OCI-LY7 (cell line): ENCODE measurements at regions not wholly inside any gene's neighbourhood (a gene's known extent, or its start where the extent isn't known, plus 50 kb on each side); places are given as distances from the start of the nearest gene placed in this dataset.

Experiments
- BruUV-seq: library from RNA; stranded (reverse); fragments of 400-500 nt; replicated peaks from 2 replicates; lab custom pipeline; 2021; lab: Mats Ljungman, UMichigan
- CTCF ChIA-PET: fragments of 300-600 bp; sonication (Branson Sonifier 250); formaldehyde crosslinking; loops from one replicate; lab custom pipeline; 2022; ENCODE audit warnings: antibody characterized with exemption; ENCODE audit not compliant: unreplicated experiment; lab: Charles Lee
- POLR2A ChIA-PET: fragments of 300-600 bp; sonication (Branson Sonifier 250); formaldehyde crosslinking; loops from one replicate; lab custom pipeline; 2022; ENCODE audit warnings: antibody characterized with exemption; lab: Charles Lee
- DNase-seq: peaks from one replicate; pipeline ENCODE4 v3.0.0-alpha.2; 2015; ENCODE audit warnings: low spot score
- H2AFZ ChIP-seq: fragments of 200-600 bp; sonication (generic), shearing (Covaris generic); 2 replicates; pipeline ENCODE4 v1.6.1; 2014; ENCODE audit warnings: mild to moderate bottlenecking, antibody characterized with exemption, low read length, moderate library complexity
- H3K27ac ChIP-seq: fragments of 200-600 bp; sonication (generic); 2 replicates; pipeline ENCODE4 v1.5.1; 2014; ENCODE audit warnings: mixed run types, low read depth, mild to moderate bottlenecking, moderate library complexity, low read length, inconsistent platforms; ENCODE audit not compliant: poor library complexity, severe bottlenecking
- H3K36me3 ChIP-seq: fragments of 200-600 bp; sonication (generic); 2 replicates; pipeline ENCODE4 v1.6.1; 2014; ENCODE audit warnings: mild to moderate bottlenecking, antibody characterized with exemption, low read length, moderate library complexity, mixed read lengths; ENCODE audit not compliant: insufficient read depth
- H3K4me1 ChIP-seq: fragments of 200-600 bp; sonication (generic); 2 replicates; pipeline ENCODE4 v1.5.1; 2014; ENCODE audit warnings: mild to moderate bottlenecking, low read length; ENCODE audit not compliant: insufficient read depth, poor library complexity, severe bottlenecking
- H3K4me2 ChIP-seq: fragments of 200-600 bp; sonication (generic); 2 replicates; pipeline ENCODE4 v1.6.1; 2014; ENCODE audit warnings: mild to moderate bottlenecking, low read length
- H3K4me3 ChIP-seq: fragments of 200-600 bp; sonication (generic); 2 replicates; pipeline ENCODE4 v1.5.1; 2014; ENCODE audit warnings: mild to moderate bottlenecking, low read depth, low read length; ENCODE audit not compliant: poor library complexity, severe bottlenecking
- H3K79me2 ChIP-seq: fragments of 200-600 bp; sonication (generic); 2 replicates; pipeline ENCODE4 v1.6.1; 2016; ENCODE audit warnings: low read depth, mild to moderate bottlenecking, low read length, moderate library complexity, mixed read lengths; ENCODE audit not compliant: insufficient read depth
- H3K9me2 ChIP-seq: fragments of 200-600 bp; sonication (generic); 2 replicates; pipeline ENCODE4 v1.6.1; 2016; ENCODE audit warnings: mild to moderate bottlenecking, low read length, mixed read lengths; ENCODE audit not compliant: insufficient read depth
- H3K9me3 ChIP-seq: fragments of 200-600 bp; sonication (generic); 2 replicates; pipeline ENCODE4 v1.6.1; 2014; ENCODE audit warnings: mild to moderate bottlenecking, mixed run types, low read length, mixed read lengths
- H4K20me1 ChIP-seq: fragments of 200-600 bp; sonication (generic); 2 replicates; pipeline ENCODE4 v1.6.1; 2014; ENCODE audit warnings: mild to moderate bottlenecking, antibody characterized with exemption, low read length, moderate library complexity, mixed read lengths; ENCODE audit not compliant: insufficient read depth
- CTCF ChIP-seq: fragments of 200-600 bp; sonication (generic); conservative IDR thresholded peaks from 2 replicates; pipeline ENCODE4 v1.5.1; 2014; ENCODE audit warnings: mild to moderate bottlenecking, antibody characterized with exemption, low read length, moderate library complexity, mixed read lengths
- EZH2phosphoT487 ChIP-seq: fragments of 200-600 bp; sonication (generic); IDR thresholded peaks from 2 replicates; pipeline ENCODE4 v1.6.1; 2018; ENCODE audit warnings: low read depth, borderline replicate concordance, mild to moderate bottlenecking, mixed run types, antibody characterized with exemption, low read length, moderate library complexity, mixed read lengths
- intact Hi-C: fragments of 100-400 bp; cut with micrococcal nuclease; formaldehyde crosslinking; loops from one replicate; pipeline ENCODE4 v1.10.0; 2022; ENCODE audit not compliant: unreplicated experiment

GRCh38 chr9:116096853-116097252 lies 56.7 kb upstream of the PAPPA start:
- no peak for DNase-seq
- CTCF ChIA-PET: no interaction called here
- Histone ChIP-seq H3K79me2 (no peaks in the 10 kb centered on the region), H3K4me3 (no peak overlapping the region), H3K4me1 (no peaks in the 10 kb centered on the region), H3K4me2 (no peak overlapping the region), H2AFZ (no peak overlapping the region), H3K9me3 (no peaks in the 10 kb centered on the region), H4K20me1 (no peaks in the 10 kb centered on the region), H3K36me3 (no peaks in the 10 kb centered on the region), H3K27ac (no peak overlapping the region), H3K9me2 (no peaks in the 10 kb centered on the region)
- intact Hi-C loops: loop anchor here (5.0 kb wide), 1 partner anchor 560 kb away; no protein-coding TSS in a partner anchor
- POLR2A ChIA-PET: no interaction called here
- no TSS peak for BruUV-seq
- TF ChIP-seq EZH2phosphoT487: no peak
- no peak for TF ChIP-seq CTCF

DNA sequence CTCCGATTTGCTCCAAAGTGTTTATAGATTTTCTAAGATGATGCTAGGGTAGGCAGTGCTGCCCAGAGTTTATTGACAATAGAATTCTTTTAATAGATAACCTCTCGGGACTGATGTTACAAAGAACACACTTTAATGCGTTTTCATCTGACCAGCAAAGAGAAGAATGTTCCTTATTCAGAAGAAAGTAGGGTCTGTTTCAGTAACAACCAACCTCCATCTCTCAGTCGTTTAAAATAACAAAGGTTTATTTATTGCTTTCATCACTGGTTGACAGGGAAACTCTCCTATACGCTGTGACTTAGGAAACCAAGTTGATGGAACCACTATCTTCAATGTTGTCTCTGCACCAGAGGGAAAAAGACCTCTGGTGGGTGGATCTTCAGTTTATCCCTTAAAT lies 55.1 kb upstream of the PAPPA start:
- no peak for DNase-seq
- Histone ChIP-seq H3K27ac (no peak overlapping the region), H4K20me1 (no peaks in the 10 kb centered on the region), H3K4me3 (no peak overlapping the region), H3K36me3 (no peaks in the 10 kb centered on the region), H3K9me3 (no peaks in the 10 kb centered on the region), H2AFZ (no peak overlapping the region), H3K4me2 (no peak overlapping the region), H3K79me2 (no peaks in the 10 kb centered on the region), H3K4me1 (no peaks in the 10 kb centered on the region), H3K9me2 (no peaks in the 10 kb centered on the region)
- ChIA-PET POLR2A (interaction anchor here (0.8 kb wide), 1 partner anchor 16 kb away, joined by 5 read pairs; no protein-coding TSS in a partner anchor), CTCF (no interaction called here)
- TF ChIP-seq CTCF: no peak
- no TSS peak for BruUV-seq
- intact Hi-C loops: loop anchor here (5.0 kb wide), 1 partner anchor 559 kb away; no protein-coding TSS in a partner anchor

DNA sequence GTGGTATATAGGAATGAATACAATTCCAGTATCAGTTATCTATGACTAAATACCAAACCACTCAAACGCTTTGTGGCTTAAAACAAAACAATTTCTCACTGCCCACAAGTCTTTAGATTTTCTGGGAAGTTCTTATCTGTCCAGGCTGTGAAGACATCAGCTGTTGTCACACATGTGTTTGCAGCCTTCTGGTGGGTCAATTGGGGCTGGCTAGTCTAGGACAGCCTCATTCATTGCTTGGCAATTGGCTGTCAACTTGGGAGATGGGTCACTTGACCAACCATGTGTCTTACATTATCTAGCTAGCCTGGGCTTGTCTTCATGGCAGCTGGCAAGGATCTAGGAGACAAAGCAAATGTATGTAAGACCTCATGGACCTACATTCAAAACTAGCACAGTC lies 53.8 kb upstream of the PAPPA start:
- ChIA-PET POLR2A (no interaction called here), CTCF (no interaction called here)
- Histone ChIP-seq H3K79me2 (no peaks in the 10 kb centered on the region), H3K4me2 (no peak overlapping the region), H3K9me2 (no peaks in the 10 kb centered on the region), H3K27ac (no peak overlapping the region), H4K20me1 (no peaks in the 10 kb centered on the region), H2AFZ (no peak overlapping the region), H3K4me3 (no peak overlapping the region), H3K4me1 (no peaks in the 10 kb centered on the region), H3K9me3 (no peaks in the 10 kb centered on the region), H3K36me3 (no peaks in the 10 kb centered on the region)
- no peak for TF ChIP-seq EZH2phosphoT487
- BruUV-seq: no TSS peak
- no peak for DNase-seq
- intact Hi-C loops: loop anchor here (5.0 kb wide), 1 partner anchor 557 kb away; no protein-coding TSS in a partner anchor
